ENCODE measurements at regions not wholly inside any gene's neighbourhood (a gene's known extent, or its start where the extent isn't known, plus 50 kb on each side); places are given as distances from the start of the nearest gene placed in this dataset.
A peak's percentile ranks its signal among the peaks of the same experiment; 100 is the strongest.
"Not testable (repeated sequence)": the region's sequence is repeated elsewhere in the genome, so short reads cannot be mapped to it uniquely, and the experiment has no call there.

- no peak for DNase-seq (ENCODE audit: low read depth in 3 of 3)
Observed at GRCh38 chr3:5357089-5357488, 169.6 kb downstream of the EDEM1 start.

DNA sequence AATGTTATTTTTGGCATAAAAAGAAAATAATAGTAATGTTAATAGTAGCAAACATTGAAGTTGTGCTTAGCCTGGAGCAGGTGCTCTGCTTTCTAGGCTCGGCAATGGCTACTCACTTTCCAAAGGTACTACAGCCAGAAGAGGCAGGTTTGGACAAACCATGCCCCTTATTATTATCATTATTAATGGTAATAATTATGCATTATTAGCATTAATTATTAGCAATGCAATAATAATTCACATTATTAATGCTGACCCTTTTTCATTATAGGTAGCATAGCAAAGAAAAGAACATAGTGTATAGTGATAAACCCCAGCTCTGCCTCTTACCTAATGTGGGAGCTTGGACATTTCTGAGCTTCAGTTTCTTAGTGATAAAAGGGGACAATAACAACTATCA is 171.4 kb downstream of the EDEM1 start:
- DNase-seq (ENCODE audit: low read depth in 3 of 3) = no peak

GRCh38 chr3:5360453-5360852 is 172.9 kb downstream of the EDEM1 start:
- no peak for DNase-seq (ENCODE audit: low read depth in 3 of 3)

- no peak for DNase-seq (ENCODE audit: low read depth in 3 of 3)
Observed at GRCh38 chr3:5366746-5367145, 179.2 kb downstream of the EDEM1 start.

- DNase-seq (ENCODE audit: low read depth in 3 of 3) = not testable (repeated sequence)
Observed at GRCh38 chr3:5371555-5371954, 184.0 kb downstream of the EDEM1 start.

- no peak for DNase-seq (ENCODE audit: low read depth in 3 of 3)
Observed at GRCh38 chr3:5376761-5377160, 189.3 kb downstream of the EDEM1 start.

DNA sequence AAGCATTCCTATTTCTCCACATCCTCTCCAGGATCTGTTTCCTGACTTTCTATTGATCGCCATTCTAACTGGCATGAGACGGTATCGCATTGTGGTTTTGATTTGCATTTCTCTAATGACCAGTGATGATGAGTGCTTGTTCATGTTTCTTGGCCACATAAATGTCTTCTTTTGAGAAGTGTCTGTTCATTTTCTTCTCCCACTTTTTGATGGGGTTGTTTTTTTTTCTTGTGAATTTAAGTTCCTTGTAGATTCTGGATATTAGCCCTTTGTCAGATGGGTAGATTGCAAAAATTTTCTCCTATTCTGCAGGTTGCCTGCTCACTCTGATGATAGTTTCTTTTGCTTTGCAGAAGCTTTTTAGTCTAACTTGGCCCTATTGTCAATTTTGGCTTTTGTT is 191.8 kb downstream of the EDEM1 start:
- not testable (repeated sequence) for DNase-seq (ENCODE audit: low read depth in 3 of 3)

GRCh38 chr3:5383486-5384263 is 196.2 kb downstream of the EDEM1 start:
- not testable (repeated sequence) for DNase-seq (ENCODE audit: low read depth in 3 of 3)

DNA sequence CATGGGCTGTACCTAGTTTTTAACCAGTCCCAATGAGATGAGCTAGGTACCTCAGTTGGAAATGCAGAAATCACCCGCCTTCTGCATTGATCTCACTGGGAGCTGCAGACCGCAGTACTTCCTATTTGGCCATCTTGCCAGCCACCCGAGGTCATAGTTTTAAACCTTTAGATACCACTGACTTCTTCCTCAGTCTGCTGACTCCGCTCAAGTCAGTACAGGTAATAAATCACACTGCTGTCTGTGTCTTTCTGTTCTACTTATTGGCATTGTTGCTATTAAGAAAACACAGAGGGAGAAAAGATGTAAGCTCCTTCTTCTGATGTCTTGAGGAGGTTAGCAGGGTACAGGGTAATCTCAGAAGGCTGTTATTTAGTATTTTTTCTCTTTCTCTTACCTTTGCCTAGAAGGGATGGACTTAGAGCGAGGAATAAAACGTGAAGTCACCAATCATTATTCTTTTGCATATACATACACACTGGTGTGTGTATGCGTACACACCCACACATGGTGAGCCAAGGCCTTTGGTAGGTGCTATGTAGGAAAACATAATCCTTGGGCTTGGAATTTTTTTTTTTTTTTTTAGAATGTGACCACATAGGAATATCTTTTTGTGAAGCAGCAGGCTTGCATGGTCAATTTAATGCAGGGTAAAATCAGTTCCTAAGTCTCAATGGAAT is 197.2 kb downstream of the EDEM1 start:
- DNase-seq (ENCODE audit: low read depth in 3 of 3) = no peak

DNA sequence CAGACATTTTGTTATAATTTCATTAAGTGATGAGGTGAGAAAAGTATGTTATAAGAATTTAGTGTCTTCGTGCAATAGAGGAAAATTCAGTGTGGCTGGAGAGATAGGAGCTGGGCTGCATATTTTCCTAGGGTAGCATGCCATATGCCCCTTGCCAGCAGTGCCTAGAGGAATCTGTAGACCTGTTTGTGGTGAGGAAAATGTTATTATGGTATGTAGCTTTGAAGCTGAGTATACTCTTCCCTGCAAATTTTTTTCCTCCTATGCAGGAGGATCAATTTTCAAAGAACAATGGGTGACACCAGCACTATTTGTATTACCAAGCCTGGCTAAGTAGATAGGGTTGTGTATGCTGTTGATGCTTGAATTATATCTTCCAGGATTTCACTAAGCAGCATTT is 200.6 kb downstream of the EDEM1 start:
- no peak for DNase-seq (ENCODE audit: low read depth in 3 of 3)

GRCh38 chr3:5389057-5389456 is 201.6 kb downstream of the EDEM1 start:
- DNase-seq (ENCODE audit: low read depth in 3 of 3) = no peak

GRCh38 chr3:5390221-5390620 is 202.7 kb downstream of the EDEM1 start:
- no peak for DNase-seq (ENCODE audit: low read depth in 3 of 3)

DNA sequence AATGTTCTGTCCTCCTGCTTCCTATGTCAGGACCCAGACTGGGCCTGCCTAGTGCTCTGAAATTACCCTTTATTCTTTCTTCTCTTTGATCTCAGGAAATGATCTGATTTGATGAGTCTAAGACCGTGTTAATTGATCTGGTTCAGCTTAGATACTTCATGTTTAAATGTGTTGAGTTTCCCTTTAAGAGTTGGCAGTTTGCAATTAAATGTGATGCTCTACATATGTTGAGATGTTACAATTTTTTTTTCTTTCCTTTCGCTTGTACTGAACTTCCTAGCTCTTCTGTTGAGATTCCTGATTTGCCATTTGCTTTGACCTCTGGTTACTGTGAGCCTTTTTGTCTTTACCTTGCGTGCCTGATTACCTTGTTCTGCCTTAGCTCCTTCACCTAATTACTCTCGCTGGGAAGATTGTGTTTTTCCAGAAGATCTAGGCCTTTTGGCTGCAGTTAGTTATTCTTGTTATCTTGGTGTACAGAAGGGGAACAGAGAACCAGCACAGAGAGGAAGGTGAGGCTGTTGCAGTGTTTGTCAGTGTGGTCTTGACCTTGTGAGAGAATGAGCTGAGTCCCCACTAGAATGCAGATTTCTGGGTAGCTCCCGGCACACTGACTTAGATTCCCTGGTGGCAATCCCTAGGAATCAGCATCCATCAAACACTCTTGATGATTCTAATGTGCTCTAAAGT is 203.6 kb downstream of the EDEM1 start:
- DNase-seq (ENCODE audit: low read depth in 3 of 3) = no peak

GRCh38 chr3:5401002-5401401 is 213.5 kb downstream of the EDEM1 start:
- DNase-seq (ENCODE audit: low read depth in 3 of 3) = no peak

DNA sequence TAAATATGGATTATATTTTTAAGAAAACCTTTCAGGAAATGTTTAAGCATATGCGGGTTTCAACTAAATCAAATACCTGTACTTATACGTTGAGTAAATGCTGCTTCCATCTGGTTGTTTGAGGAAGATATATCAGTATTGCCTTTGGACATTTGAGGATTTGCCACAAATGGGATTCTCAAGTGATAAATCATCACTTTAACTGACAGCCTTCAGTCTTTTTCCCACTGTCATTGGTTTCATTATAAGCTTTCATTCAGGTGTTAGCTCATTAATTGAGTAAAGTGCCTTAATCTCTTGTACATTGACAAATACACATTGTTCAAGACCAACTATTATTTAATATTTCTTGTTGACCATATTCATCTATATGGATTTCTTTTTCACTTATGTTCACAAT is 217.2 kb downstream of the EDEM1 start:
- no peak for DNase-seq (ENCODE audit: low read depth in 3 of 3)

- no peak for DNase-seq (ENCODE audit: low read depth in 3 of 3)
Observed at GRCh38 chr3:5411786-5412185, 224.3 kb downstream of the EDEM1 start.

DNA sequence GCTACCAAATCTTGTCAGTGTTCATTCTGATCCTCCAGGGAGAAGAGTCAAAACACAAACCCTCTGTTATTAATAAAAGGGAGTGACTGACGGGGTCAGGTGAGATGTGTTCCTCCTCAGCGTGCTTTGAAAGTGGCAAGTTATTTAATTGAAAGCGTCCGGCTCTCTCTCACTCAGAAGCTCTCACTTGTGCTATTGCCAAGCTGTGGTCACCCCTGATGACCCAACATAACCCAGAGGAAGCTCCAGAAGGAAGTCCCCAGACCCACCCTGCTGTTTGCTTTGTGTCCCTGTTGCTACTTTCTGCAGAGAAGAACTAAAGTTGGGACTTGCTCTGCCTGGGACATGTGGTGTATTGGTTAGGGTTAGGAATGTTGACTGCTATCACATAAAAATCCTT is 235.6 kb downstream of the EDEM1 start:
- no peak for DNase-seq (ENCODE audit: low read depth in 3 of 3)

DNA sequence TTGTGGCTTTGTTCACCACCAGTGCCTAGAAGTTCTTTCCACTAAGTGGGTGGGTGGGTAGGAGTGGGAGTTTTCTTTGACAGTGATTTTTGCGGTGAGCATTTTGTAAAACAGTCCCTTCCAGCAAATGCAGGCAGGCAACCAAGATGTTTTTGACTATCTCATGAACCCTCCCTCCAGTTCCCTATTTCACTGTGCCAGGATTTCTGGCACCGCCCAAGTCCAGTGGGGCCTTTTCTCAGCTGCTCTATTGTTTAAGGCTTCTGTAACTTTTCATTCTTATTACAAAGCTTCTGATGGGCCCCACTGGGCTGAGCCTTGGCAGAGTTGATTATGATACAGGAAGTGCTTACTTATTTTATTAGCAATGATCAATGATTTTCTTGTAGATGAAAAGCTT is 236.0 kb downstream of the EDEM1 start:
- no peak for DNase-seq (ENCODE audit: low read depth in 3 of 3)

DNA sequence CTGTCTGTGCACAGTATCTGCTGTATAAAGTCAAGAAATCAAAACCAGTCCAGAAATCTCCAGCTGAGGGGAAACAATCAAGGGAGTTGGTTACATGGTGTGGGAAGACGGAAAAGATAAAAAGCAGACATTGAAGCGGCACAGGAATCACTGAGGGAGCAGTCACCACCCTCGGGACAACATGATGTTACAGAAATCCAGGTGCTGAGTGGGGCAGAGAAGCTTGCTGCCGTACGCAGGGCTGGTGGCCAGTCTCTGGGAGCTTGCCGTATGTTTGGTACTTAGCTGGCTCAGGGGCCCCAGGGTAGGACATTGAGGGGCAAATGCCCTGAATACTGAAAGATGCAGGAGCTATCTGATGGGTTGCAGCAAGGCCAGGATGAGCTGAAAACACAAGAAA is 237.9 kb downstream of the EDEM1 start:
- no peak for DNase-seq (ENCODE audit: low read depth in 3 of 3)

GRCh38 chr3:5426094-5426883 is 238.8 kb downstream of the EDEM1 start:
- DNase-seq (ENCODE audit: low read depth in 3 of 3) = peak; percentile 5 to 44 (median 14)

- DNase-seq (ENCODE audit: low read depth in 3 of 3) = no peak
Observed at GRCh38 chr3:5427021-5427420, 239.5 kb downstream of the EDEM1 start.

DNA sequence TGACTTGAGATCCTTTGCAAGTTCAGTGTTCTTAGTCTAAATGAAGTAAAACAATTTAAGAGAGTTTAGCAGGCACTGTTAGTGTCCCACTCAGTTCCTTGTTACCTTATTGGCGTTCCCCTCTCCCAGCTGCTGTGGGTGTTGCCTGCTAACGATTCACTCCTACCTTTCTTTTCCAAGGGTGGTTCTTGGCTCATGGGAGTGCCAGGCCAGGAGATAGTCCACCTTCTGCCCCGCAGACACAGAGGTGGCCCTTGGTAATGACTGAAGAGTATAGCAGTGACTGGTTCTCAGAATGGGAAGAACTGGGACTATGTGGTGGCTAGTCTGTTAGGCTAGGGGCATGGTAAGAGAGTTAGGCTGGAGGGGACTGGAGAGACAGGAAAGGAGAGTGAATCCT is 240.4 kb downstream of the EDEM1 start:
- DNase-seq (ENCODE audit: low read depth in 3 of 3) = no peak
